HFFc6 (cell line): ENCODE measurements at regions not wholly inside any gene's neighbourhood (a gene's known extent, or its start where the extent isn't known, plus 50 kb on each side); places are given as distances from the start of the nearest gene placed in this dataset.

ENCODE experiments used
- DNase-seq: peaks from one replicate; pipeline ENCODE4 v3.0.0-alpha.2; 2018
- H3K27ac Mint-ChIP-seq: 2 replicates; pipeline ENCODE4 v1.8.0; 2020; ENCODE audit warnings: mild to moderate bottlenecking, mixed read lengths
- H3K27me3 Mint-ChIP-seq: 2 replicates; pipeline ENCODE4 v1.8.0; 2021; ENCODE audit warnings: mild to moderate bottlenecking, moderate library complexity, mixed read lengths; ENCODE audit not compliant: insufficient read depth
- H3K36me3 Mint-ChIP-seq: 2 replicates; pipeline ENCODE4 v1.8.0; 2021; ENCODE audit warnings: low read depth, mixed read lengths
- H3K4me1 Mint-ChIP-seq: 2 replicates; pipeline ENCODE4 v1.8.0; 2020; ENCODE audit warnings: low read depth, mixed read lengths
- H3K4me3 Mint-ChIP-seq: 2 replicates; pipeline ENCODE4 v1.8.0; 2020; ENCODE audit warnings: mild to moderate bottlenecking, moderate library complexity, mixed read lengths
- H3K9me3 Mint-ChIP-seq: 2 replicates; pipeline ENCODE4 v1.8.0; 2020; ENCODE audit warnings: mild to moderate bottlenecking, mixed read lengths
- CTCF ChIP-seq: fragments of 200-600 bp; sonication (generic); IDR thresholded peaks from 2 replicates; pipeline ENCODE4 v1.5.0; 2021; ENCODE audit warnings: antibody characterized with exemption, mild to moderate bottlenecking

GRCh38 chr18:7303316-7304060, 72.6 kb downstream of the LRRC30 start:
- H3K27ac Mint-ChIP-seq: no peak overlapping the region
- H3K27me3 Mint-ChIP-seq: peaks cover 5% of the 10 kb centered on the region
- no peak for DNase-seq
- peaks cover 4% of the 10 kb centered on the region for H3K9me3 Mint-ChIP-seq
- H3K36me3 Mint-ChIP-seq: no peaks in the 10 kb centered on the region
- no peak overlapping the region for H3K4me3 Mint-ChIP-seq
- TF ChIP-seq CTCF: no peak
- H3K4me1 Mint-ChIP-seq: no peaks in the 10 kb centered on the region

- Mint-ChIP-seq H3K27me3 (peaks cover 5% of the 10 kb centered on the region), H3K36me3 (no peaks in the 10 kb centered on the region), H3K4me1 (no peaks in the 10 kb centered on the region), H3K27ac (no peak overlapping the region), H3K9me3 (peaks cover 4% of the 10 kb centered on the region), H3K4me3 (no peak overlapping the region)
- TF ChIP-seq CTCF: no peak
- DNase-seq: no peak
Observed at GRCh38 chr18:7304061-7304370, 73.1 kb downstream of the LRRC30 start.

- H3K9me3 Mint-ChIP-seq: no peaks in the 10 kb centered on the region; the same call in none of the 2 replicates
- H3K27ac Mint-ChIP-seq: no peak overlapping the region
- no peak overlapping the region for H3K4me3 Mint-ChIP-seq
- peaks cover 5% of the 10 kb centered on the region for H3K27me3 Mint-ChIP-seq
- no peaks in the 10 kb centered on the region for H3K4me1 Mint-ChIP-seq
- no peak for DNase-seq
- no peak for TF ChIP-seq CTCF
- H3K36me3 Mint-ChIP-seq: no peaks in the 10 kb centered on the region
Observed at GRCh38 chr18:7305416-7305815, 74.5 kb downstream of the LRRC30 start.

- Mint-ChIP-seq H3K4me3 (no peak overlapping the region), H3K36me3 (no peaks in the 10 kb centered on the region), H3K27ac (no peak overlapping the region), H3K4me1 (no peaks in the 10 kb centered on the region), H3K27me3 (peaks cover 5% of the 10 kb centered on the region), H3K9me3 (no peaks in the 10 kb centered on the region; the same call in none of the 2 replicates)
- no peak for TF ChIP-seq CTCF
- DNase-seq: no peak
Observed at GRCh38 chr18:7307030-7307429, 76.1 kb downstream of the LRRC30 start.

GRCh38 chr18:7307526-7307925, 76.6 kb downstream of the LRRC30 start:
- H3K27me3 Mint-ChIP-seq: peaks cover 5% of the 10 kb centered on the region
- no peak overlapping the region for H3K4me3 Mint-ChIP-seq
- TF ChIP-seq CTCF: no peak
- no peaks in the 10 kb centered on the region for H3K36me3 Mint-ChIP-seq
- peaks cover under 1% of the 10 kb centered on the region for H3K9me3 Mint-ChIP-seq
- no peaks in the 10 kb centered on the region for H3K4me1 Mint-ChIP-seq
- DNase-seq: no peak
- H3K27ac Mint-ChIP-seq: no peak overlapping the region
